GM18505 (cell line): ENCODE measurements at regions not wholly inside any gene's neighbourhood (a gene's known extent, or its start where the extent isn't known, plus 50 kb on each side); places are given as distances from the start of the nearest gene placed in this dataset.

Experiments used
- ATAC-seq: cut with Tn5 transposase; IDR thresholded peaks from one replicate; pipeline ENCODE4 v1.9.1; 2021; ENCODE audit not compliant: unreplicated experiment
- POLR2A ChIP-seq: IDR thresholded peaks from 4 replicates; pipeline ENCODE4 v1.6.1; 2011; ENCODE audit warnings: borderline replicate concordance; ENCODE audit not compliant: insufficient read depth, insufficient read length; ENCODE audit errors: extremely low read depth

DNA sequence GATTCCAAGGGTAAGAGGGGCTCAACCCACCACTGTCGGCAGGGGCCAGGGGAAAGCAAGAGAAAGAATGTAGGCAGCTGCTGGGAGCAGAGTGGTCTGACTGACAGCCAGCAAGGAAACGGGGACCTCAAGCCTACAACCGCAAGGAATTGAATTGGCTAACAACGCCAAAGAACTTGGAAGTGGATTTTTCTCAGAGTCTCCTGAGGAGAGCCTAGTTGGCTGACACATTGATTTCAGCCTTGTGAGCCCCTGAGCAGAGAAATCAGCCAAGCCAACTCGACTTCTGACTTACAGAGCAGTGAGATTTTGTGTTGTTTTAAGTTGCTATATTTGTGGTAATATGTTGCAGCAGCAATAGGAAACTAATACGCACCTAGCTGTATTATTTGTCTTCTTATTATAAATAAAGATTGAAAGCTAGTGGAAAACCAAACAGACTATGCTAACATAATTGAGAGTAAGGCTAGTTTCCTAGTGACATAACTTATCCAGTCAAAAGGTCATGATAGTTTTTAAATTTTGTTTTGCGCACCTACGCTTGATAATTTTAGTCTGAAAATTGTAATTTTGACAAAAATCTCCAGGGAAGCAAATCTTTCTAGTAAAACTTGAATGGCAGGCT lies 145.8 kb upstream of the HCCS start:
- TF ChIP-seq POLR2A, result no peak
- no peak for ATAC-seq

DNA sequence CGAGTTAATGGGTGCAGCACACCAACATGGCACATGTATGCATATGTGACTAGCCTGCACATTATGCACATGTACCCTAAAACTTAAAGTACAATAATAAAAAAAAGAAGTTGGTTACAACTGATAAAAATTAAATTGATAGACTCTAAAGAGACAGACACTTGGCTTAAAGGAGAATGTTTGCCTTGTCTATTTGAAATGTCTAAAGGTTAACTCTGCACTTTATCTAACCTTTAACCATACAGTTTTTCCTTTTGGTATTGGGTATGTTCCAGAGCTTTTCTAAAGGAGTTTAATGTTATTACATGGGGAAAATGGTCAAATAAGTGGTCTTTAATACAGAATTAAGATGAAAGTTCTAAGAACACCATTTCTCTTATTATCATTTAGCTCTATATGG lies 145.1 kb upstream of the HCCS start:
- ATAC-seq, result no peak
- no peak for TF ChIP-seq POLR2A

DNA sequence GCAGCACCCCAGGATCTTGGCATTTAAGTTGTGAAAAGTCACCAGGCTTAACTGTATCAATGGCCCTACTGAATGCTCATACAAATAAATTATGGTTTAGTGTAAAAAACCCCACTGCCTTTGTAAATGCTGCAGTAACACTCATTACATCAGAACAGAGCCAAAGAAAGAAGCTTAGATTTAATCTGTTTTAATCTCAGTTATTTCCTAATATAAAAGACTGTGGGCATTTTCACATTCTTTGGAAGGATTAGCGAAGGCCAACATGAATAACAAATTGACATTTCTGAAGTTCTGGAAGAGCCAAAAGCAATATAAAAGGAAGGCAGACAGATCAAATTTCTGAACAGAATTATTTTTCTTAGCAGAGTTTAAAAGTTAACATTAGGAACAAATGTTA lies 140.0 kb upstream of the HCCS start:
- no peak for ATAC-seq

DNA sequence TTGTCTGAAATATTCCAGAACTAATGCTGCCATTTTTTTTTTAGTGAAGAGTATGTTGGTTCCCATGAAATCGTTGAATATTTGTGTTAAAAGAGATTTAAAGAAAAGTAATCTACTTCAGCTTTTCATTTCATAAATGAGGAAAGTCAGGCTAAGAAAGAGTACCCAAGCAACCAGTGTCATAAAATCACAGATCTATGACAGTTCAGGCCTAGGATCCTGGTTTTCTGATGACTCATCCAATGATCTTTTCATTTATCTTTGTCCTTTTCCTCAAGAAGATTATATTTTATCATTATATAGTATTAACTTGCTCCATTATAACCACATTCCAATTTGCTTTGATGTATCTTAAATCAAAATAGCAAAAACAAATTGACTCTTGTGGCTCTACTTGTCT lies 139.4 kb upstream of the HCCS start:
- ATAC-seq, result no peak
- no peak for TF ChIP-seq POLR2A

More for the DNA sequence above, 140.0 kb upstream of the HCCS start:
- no peak for TF ChIP-seq POLR2A

DNA sequence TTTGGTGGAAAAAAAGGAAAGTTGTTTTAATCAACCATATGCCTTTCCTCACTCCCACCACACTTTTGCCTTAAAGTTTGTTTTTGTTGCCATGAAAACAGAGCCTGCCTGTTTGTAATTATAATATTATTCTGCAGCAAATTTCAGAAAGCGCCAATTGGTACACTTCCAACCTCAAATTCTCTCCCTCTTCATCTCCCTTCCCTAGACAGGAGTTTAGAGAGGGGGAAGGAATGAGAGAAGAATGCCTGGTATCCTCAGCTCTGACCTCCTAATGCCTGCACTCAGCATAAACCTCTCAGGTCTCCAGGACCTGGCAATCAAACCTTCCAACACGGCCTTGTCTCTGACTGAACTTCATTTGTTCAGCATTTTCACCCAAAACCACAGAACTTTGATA lies 138.4 kb upstream of the HCCS start:
- ATAC-seq, result no peak
- TF ChIP-seq POLR2A, result no peak

DNA sequence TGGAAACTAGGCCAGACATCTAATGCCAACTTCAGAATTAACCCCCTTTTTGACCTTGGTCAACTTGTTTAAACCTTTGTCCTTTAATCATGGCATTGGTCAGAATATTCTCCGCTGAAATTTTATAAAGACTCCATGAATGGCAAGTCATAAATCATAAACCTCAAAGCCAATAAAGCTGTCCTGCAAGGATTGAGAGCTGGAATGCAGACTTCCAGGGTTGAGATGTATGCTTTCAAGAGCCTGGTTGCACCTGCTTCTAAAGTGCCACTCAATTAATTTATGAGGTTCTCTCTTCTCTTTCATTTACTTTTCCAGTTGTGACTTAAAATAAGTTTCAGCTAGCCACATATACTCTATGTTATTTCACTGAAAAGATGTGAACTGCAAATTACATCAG lies 136.2 kb upstream of the HCCS start:
- no peak for TF ChIP-seq POLR2A
- ATAC-seq, result no peak

DNA sequence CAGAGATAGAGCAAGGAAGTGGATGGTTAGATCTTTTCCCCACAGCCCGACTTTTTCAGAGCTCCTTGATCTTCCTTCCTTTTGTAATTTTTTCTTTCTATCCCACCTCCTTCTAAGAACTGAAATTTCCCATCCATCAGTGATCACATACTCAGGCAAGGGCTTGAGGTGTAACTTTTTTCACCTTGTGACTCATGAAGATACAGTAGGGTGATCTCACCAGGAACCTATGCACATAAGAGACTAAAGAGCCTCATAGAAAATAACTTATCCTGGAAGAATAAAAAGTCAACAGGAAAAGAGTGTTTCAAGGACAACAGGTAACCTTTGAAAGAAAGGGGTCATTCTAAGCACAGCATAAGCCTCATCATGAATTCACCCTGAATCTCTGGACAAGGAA lies 131.2 kb upstream of the HCCS start:
- no peak for TF ChIP-seq POLR2A
- ATAC-seq, result no peak

DNA sequence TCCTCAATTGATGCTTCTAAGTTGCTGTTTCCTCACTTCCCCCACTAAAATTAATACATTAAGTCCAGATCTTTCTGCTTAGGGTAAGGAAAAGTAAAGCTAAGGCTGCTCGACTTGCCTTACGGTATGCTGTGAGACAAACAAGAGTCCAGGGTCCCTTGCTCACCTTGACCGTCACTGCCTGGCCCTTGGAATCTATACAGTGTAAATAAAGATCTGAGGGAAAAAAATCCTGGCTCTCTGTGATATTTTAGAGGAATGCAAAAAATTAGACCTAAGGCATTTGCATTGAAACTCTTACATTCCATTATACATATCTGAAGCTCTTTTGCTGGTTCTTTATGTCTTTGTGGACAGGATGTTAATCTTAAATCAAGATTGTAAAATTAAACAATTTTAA lies 129.6 kb upstream of the HCCS start:
- no peak for ATAC-seq
- TF ChIP-seq POLR2A, result no peak

DNA sequence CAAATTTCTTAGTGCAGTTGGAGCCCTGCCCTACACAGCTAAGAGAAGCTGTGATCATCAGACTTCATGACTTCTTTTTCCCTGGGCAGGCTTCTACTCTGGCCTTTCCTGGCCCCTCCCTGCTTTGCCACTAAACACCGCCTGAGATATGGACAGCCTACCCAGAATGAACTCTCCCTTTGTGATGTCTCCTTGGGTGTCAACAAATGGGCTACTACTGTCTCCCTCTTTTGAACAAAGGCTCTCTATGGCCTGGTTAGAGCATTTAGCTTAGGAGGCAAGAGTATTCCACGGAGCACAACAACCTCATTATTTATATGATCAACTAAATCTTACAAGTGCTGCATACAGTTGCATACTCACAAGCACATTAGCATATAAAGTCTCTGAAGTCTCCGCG lies 127.6 kb upstream of the HCCS start:
- no peak for ATAC-seq

DNA sequence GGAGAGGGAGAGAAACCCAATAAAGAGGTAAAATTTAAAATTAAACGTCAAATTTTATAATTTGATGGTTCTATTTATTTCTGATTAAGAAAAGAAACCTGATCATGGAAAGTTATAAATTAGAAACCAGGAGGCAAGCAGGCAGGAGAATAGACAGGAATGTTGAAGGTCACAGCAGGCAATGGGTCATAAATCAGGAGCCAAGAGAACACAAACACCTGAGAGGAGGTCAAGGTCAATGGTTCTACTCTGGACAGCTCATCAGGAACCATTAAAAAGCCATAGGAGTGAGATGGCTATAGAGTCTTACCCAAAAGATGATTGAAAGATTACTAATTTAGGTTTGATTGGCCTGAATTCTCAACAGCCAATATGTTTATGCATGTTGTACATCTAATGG lies 126.9 kb upstream of the HCCS start:
- ATAC-seq, result no peak
- TF ChIP-seq POLR2A, result no peak

More for the DNA sequence above, 127.6 kb upstream of the HCCS start:
- TF ChIP-seq POLR2A, result no peak

DNA sequence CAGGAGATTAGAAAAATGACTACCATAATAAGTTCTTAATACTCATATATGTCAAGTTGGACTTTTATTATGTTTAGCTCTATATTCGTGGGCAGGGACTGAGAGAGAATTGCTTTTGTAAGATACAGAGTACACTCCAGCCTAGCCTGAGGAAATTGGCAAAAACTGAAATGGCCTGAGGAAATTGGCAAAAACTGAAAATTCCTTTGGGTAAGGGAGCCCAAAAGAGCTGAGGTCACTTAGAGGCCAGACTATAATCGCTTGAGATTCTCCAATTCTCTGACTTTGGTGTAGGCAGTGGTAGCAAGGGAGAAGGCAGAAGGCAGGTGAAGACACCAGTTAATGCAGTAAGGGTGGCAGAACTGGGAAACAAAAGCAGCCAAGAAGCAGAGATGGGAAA lies 124.5 kb upstream of the HCCS start:
- no peak for ATAC-seq
- no peak for TF ChIP-seq POLR2A

DNA sequence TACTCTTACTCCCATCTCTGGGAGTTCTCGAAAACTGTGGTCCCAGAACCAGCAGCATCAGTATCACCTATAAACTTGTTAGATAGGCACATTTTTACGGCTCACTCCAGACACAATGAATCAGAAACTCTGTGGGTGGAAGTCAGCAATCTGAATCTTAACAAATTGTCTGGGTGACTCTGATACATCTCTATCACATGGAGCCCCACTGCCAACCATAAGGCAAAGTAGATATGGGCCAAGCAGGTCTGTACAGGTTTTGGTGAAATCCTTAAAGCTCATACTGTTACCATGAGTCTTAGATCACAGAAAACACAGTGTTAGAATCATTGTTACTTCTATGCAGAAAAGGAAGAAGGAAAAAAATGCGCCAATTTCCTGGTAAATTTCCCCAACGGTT lies 122.5 kb upstream of the HCCS start:
- no peak for ATAC-seq
- TF ChIP-seq POLR2A, result no peak

DNA sequence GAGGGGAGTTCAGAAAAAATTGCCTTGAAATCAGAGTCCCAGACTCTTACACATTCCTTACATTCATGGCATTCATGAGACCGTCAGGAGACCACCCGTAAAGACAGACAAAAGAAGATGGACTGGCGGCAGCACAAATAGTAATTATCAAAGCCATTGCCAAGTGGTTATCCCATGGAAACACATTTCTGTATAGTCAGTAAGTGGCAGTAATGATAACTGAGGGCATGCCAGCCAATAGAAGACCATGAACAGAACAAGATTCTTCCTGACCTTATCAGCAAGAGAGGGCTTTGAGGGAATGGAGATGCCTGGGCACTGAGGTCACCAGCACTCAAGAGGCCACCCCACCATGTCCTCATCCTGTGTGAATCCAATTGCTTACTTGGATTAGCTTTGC lies 121.7 kb upstream of the HCCS start:
- no peak for ATAC-seq
- TF ChIP-seq POLR2A, result no peak

DNA sequence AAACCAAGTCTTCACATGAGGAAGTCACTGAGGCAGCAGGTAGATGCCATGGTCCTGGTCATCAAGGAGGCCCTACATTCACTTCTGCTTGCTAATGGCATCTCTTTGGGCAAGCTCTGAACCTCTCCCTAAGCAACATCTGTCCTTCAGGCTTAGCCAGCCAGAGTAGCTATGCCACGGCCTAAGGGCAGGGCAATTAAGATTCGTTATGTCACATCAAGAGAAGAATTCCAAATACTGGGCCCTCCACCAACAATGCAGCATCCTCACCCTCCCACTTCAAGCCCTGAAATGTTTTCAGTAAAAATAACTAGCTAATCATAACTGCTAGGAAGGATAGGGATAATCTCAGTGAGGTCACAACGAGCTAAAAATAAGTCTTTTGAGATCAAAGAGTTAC lies 120.7 kb upstream of the HCCS start:
- no peak for ATAC-seq

DNA sequence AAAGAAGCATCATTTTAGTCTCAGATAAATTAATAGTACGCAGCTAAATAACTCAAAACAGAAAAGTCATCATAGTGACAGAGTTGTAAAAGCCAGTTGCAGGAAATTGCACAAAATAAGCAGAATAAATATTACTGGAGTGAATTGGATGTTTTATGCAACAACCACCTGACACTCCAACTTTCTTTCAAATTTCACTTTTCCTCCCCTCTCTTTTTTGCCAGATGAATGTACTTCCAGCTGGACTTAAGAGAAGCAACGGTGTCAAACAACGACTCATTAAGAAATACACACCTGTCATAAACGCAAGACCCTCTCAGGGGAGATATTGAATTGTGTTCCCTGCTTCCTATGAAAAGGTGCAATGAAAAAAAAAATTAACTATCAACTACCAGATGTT lies 120.2 kb upstream of the HCCS start:
- no peak for TF ChIP-seq POLR2A

More for the DNA sequence above, 120.7 kb upstream of the HCCS start:
- TF ChIP-seq POLR2A, result no peak

More for the DNA sequence above, 120.2 kb upstream of the HCCS start:
- ATAC-seq, result no peak
